Activated CD4-positive, alpha-beta T cell treated with anti-CD3 and anti-CD28 coated beads, Interleukin-10, Interleukin-2, amounts not matched to agents 100 ng/mL and 50 ng/mL, durations not matched to agents 16 hours and 8 hours (primary cell): ENCODE measurements at regions not wholly inside any gene's neighbourhood (a gene's known extent, or its start where the extent isn't known, plus 50 kb on each side); places are given as distances from the start of the nearest gene placed in this dataset.
"Not testable (repeated sequence)": the region's sequence is repeated elsewhere in the genome, so short reads cannot be mapped to it uniquely, and the experiment has no call there.

ENCODE experiments used
- DNase-seq: peaks from one replicate; pipeline ENCODE4 v3.0.0-alpha.2; 2020

DNA sequence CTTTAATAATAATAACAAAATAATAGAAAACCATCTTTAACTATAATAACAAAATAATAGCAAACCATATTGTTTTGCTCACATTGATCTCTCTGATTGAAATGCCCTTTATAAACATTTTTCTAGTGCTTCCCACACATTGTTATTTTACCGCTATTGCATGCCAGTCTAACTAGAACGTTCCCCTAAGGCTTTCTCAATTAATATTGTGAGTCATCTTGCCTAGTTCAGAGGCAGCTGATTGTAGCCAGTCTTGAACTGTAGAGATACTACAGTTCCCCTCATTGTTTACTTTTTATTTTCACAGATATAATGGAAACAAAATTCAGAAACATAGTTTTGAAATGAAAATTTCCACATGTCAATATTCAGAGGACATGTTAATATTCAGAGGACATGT, 192.3 kb upstream of the ADGRL4 start:
- DNase-seq = no peak

DNA sequence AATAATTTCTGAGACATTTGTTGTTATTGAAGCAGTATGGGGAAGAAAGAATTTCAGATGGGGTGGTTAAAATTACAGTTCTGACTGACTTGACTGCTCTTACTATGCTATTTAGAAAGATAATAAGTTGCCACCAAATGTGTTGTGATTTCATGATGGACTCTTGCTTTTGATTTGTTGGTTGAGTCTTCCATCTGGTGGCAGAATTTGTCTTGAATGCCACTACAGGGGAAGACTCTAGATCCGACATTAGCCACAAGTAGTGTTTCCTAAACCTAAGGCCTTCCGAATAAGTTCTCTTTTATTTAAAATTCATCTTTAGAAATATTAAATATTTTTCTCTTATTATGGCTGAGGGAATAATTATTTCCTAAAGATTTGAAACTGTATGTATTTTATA, 190.9 kb upstream of the ADGRL4 start:
- no peak for DNase-seq

DNA sequence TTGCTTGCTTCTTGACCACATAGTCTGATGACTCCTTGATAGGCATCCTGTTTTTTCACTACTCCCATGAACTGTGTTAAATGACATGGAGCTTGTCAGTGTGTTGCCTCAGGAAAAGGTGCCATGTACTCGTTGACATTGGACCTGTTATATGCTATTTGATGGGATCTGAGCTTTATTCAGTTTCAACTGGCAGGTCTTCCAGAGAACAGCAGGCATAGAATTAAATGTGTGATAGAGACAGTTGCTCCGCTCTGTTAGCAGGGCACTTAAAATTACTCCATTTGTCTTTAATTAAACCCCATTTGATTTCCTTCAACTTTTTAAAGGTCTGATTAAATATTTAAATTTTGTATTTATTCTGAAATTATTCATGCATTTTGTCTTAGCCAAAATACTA, 189.7 kb upstream of the ADGRL4 start:
- DNase-seq = no peak

DNA sequence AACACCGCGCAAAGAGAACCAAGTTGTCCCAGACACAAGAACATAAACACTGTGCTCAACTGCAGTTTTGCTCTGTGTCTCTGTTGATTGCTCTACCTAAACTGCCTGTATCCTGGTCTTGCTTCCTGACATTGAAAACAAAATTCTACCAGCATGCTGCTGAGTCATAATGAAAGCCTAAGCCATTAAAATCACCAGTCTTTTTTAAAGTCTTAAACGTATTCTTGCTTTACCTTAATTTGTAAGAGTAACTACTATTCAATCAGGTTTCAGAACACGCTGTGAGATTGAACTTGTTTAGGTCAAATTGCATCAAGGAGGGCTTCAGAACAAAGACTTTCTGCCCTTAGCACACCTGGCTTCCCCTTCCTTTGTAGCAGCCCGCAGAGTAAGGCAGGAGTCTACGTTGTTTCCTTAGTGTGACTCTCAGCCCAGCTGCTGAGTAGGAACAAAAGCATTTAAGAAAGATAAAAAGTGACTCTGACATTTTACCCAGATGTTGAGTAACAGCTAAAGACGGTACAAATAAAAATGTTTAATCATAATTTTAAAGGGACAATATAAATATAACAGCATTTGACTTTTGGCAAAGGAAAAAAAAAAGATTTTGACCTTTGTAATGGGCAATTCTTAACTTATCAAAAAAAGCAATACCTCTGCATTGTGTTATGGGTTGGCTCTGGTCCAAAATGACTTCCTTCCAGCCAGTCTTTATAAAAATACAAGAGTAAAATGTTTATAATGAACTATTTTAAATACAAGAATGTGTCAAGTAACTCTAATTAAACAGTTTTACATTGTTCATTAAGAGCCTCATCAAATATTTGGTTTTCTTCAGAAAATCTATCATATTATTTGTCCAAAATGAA, 186.9 kb upstream of the ADGRL4 start:
- DNase-seq = peak; percentile 39

DNA sequence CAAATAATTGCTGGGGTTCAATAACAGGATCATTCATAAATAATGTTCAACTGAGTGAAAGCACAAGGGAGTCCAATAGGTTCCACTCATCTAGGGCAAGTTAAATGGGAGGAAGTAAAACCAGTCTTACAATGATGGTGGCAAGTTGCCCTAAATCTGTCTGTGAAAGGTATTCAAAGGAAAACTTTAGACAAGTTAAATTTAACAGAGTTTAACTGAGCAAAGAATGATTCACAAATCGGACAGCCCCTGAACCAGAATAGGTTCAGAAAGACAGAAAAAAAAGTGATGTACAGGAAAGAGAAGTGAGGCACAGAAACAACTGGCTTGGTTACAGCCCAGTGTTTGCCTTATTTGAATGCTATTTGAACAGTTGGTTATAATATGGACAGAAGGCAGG, 183.5 kb upstream of the ADGRL4 start:
- no peak for DNase-seq

DNA sequence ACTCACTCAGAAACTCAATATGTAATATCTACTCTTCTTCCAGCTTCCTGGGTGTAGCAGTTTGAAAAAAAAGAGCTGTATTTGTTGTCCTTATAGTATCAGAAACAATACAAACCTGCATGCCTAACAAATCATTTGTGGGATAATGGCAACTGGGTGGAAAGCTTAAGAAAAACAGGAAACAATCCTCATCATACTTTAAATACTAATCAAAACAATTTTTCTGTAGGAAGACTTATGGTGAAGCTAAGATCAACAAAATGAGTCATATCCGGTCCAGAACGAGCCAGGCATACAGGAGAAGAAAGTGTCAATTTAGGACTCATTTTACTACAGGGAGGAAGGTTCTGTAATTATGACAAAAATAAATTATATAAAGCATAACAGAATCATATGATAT, 181.8 kb upstream of the ADGRL4 start:
- DNase-seq = no peak

DNA sequence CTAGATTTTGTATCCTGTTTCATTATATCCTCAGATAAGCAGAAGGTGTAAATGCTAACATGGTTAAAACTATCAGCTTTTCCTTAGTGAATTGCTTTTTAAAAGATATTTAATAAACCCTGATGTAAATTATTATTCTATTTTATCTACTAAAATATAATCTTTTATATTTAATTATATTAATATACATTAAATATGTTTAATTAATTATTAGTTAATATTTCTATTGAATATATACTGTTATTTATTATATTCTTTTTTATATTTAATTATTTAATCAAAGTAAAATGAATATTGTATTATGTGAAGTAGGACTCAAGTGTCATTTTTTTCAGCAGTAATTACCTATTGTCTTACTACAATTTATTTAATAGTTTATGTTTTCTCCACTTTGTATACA, 179.7 kb upstream of the ADGRL4 start:
- DNase-seq = no peak

DNA sequence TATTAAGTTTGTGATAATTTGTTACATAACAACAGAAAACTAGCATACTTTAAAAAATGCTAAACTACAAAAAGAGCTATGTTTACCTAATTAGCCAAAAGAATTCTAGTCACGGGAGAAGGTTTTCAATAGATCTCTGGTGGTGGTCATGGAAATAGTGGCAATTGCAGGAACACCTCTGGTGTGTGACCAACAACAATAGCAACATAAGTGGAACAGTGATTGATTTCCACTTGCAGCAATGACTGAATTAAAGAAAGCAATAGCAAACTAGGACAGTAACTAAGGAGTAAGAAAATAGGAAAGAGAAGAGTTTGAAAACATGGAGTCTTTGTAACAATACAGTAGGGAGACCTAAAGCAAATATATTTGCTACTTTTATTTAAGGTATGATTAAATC, 171.3 kb upstream of the ADGRL4 start:
- DNase-seq = no peak

DNA sequence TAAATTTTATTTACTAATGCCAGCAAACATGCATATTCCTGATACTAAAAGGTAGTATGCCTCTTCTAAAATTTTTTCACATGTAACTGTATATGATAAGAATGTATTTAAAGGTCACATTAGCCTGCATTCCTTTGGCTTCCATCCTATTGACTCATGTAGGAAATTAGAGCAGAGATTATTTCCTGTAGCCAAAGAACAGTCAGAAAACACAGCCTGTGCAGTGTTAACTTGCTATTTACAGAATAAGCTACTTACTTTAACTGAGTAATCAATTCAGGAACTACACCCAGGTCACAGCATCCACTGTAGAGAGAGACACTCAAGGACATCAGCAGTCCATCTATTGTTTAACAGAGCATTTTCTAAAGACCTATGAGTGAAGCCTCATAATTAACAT, 154.5 kb upstream of the ADGRL4 start:
- DNase-seq = no peak

DNA sequence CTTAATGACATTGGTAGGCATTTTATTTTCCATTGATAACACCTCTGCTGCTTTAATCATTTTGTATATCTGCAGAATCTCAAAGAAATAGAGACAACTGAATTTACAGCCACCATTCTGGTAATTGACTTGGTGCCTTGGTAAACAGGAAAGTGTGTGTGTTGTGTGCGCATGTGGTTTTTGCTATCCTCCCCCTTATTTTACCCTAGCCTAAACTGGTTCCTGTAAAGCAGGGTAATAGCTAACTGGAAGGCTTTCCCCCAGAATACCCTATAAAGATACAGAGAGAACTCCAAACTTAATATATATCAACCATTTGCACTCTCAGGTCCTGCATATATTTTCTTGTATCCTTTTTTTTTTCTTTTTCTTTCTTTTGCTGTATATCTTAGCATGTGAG, 149.5 kb upstream of the ADGRL4 start:
- DNase-seq = no peak

DNA sequence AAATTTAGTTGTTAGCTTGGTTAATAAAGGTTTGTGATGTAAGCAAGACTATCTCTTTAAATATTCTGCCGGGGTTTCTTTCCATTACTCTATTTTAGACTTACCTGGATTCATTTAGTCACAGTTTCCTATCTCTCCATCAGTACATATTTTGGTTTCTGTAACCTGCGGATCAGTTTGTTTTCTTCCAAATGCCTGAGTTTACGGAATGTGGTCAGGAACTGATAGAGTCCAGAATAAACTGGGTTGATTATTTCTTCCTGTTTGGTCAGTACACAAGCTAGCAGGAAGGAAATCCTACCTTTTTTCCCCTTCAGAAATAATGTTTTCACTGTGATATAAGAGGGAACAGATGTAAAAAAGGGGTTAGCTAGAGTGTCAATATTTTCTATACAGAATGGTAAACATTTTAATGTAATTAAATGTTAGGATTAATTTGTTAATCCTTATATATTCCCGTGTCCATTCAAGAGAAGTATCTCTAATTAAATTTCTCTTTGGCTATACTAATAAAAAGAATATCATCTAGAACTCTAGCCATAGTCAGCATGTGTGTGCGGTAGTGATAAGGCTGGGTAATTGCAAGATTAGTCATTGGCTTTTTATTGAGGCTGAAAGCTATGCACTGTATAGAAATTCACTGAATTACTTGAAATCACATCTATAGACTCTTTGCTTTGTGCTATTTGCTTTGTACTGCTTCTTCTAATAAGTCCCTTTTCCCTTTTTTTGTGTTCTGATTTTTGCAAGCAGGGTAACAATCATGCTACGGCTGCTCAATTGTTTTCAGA, 144.7 kb upstream of the ADGRL4 start:
- DNase-seq = no peak

DNA sequence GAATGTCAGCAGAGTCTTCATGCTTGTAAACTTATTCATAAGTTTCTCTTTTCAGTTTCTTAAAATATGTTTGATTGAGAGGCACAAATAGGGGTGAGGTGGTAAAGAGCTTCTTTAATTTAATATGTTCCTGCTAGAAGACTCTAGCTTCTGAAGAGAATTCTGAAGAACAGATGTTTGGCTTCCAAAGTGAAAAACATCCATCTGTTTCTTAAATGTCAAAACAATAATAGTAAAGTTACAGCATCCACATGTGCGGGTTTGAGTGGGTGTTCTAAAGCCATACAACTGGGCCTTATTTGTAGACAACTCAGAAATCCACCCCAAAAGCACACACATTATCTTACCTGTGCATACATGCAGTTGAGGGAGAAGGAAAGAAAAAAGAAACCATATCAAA, 144.0 kb upstream of the ADGRL4 start:
- DNase-seq = no peak

DNA sequence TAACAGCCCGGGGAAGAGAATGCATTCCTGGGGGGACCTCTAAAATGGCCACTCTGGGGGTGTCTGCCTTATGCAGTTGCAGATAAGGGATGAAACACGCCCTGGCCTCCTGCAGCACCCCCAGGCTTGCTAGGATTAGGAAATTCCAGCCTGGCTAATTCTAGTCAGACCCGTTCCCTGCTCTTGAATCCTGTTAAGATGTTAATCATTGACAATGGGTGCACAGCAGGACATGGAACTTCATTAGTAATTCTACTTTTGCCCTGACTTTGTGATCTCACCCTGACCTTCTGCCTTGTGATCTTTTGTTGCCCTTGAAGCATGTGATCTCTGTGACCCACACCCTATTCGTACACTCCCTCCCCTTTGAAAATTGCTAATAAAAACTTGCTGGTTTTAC, 131.7 kb upstream of the ADGRL4 start:
- DNase-seq = not testable (repeated sequence)

DNA sequence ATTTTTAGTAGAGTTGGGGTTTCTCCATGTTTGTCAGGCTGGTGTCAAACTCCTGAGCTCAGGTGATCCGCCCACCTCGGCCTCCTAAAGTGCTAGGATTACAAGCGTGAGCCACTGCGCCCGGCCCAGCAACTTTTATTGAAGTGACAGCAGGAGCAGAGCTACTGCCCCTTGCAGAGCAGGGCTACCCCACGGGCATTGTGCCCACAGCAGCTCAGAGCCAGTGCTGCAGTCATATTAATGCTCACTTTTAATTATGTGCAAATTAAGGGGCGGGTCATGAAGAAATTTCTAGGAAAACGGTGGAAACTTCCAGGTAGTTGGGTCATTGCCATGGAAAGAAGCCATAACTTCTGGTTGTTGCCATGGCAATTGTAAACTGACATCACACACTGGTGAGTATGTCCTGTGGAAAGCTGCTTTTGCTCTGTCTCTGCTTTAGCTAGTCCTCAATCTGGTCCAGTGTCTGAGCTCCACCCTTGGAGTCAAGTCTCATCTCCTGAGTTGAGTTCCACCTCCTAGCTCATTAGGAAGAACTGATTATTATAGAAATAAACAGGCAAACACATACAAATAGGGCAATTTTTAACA, 127.3 kb upstream of the ADGRL4 start:
- no peak for DNase-seq

DNA sequence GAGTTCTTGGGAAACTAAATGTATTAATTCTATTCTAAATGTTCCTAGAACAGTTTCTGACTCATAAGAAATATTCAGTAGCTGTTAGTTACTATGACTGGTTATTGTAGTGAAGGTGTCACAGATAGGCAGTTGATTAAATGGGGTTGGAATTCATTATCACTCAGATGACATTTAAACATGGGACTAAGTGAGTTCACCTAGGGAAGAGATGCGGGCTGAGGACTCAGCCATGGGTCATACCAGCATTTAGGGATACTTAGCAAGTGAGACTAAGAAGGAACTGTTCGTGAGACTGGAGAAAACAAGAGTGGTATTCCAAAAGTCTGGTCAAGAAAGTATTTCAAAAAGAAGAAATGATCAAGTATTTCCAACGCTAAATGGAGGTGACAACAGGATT, 125.1 kb upstream of the ADGRL4 start:
- DNase-seq = no peak

DNA sequence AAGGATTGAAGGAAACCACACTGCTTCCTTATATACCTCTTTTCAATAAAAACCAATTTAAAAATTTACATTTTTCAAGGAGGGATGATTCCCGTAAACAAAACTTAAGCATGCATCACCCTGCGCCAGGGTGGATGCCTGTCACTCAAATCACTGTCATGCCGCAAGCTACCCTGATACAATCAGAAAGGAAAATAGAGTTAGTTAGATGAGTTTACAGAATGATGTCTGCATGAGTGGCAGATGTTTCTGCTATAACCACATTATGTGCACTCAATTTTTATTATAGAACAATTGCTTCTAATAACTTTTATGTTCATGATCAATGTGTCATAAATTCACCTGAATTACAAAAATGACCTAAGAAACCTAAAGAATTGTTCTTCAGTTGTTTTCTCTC, 123.4 kb upstream of the ADGRL4 start:
- no peak for DNase-seq

DNA sequence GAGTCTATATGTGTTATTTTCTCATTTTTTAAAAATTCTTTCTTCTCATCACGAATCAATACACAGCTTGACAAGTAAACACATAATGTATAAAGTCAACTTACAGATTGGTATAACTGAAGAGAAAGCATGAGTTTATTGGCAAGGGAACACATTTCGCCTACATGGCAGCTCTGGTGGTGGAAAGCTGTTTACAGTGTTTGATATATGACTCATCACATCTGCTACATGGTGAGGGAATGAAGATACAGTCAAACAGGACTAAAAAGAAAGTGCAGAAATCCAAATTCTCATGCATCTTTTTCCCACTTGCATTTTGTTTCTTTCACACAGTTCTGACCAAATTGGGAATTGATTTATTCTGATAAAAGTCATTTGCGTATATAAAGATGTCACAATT, 122.2 kb upstream of the ADGRL4 start:
- DNase-seq = no peak

DNA sequence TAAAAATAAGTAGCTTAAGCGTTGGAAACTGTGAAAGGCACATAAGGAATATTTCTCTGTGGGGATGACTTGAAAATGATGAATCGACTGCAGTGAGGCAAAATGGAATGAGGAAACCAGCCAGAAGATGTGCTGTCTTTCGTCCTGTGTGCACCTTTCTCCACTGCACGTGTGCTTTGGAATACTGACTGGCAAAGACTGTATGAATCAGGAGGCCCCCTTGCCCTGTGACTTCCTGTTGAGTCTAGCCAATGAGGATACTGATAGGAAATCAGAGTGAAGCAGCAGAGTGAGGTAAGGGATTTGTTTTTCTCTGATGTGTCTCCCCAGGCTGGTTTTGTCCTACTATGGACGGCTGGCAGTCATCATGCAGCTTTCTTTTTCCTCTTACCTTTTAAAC, 118.2 kb upstream of the ADGRL4 start:
- no peak for DNase-seq

DNA sequence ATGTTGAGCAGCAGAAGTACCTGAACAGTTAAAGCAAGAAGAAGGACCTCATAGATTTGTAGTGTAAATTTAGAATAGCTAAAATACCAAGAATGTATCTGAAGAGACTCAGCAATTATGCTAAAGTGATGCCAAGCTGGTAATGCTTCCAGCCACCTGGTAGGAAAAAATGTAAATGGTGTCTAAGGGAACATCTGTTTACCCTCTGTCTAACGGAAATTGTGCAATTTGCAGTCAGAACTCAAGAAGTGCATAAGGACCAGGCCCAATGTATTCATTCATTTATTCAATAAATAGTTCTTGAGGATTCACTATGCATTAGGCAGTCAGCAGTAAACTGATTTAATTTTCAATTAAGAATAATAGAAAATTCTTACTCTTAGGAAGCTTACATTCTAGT, 116.0 kb upstream of the ADGRL4 start:
- DNase-seq = no peak

DNA sequence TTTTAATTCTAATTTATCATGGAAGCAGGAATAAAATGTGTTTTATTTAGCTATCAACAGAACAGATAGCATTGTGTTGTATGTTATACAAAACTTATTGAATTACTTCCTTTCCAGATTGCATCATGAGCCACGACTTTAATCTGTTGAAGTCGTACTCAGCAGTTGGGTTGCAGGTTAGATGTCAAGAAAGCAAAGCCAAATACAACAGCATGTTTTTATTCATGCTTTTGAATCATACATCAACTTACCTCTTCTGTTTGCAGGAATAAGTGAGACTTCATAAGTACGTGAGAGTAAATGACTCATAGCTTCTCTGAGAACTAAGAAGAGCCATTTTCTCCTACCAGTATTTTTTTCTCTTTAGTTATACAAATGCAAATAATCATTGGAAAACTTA, 110.8 kb upstream of the ADGRL4 start:
- DNase-seq = no peak

DNA sequence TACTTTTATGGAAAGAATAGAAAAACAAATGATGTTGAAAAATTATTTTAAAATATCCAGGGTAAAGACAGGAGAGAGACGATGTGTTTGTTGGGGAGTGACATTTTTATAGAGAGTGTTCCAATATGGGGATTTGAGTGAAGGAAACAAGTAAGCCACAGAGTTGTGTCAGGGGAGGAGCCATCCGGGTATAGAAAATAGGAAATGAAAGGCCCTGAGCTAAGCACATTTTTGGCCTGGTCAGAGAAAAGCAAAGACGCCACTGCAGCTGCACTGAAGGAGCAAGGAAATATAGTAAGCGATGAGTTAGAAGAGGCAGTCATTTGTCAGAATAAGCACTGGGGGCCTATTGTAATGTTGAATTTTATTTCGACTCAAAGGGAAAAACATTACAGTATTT, 107.3 kb upstream of the ADGRL4 start:
- DNase-seq = no peak

DNA sequence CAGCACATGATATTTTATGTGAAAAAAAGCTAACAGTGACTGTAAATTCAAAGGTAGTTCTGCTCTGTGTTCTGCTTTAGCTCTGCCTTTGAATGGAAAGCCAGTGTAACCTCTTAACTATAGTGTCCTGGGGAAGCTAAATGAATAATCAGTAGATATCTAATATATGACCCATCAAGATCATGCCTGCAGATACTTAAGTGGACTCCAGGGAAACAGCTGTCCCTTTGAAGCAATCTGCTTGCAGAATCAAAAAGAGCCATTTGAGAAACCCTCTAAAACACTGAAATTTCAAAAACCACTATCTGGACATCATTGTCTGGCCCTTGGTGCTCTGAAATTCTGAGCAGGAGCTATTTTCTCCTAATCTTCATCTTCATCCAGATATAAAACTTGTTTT, 104.2 kb upstream of the ADGRL4 start:
- DNase-seq = no peak

DNA sequence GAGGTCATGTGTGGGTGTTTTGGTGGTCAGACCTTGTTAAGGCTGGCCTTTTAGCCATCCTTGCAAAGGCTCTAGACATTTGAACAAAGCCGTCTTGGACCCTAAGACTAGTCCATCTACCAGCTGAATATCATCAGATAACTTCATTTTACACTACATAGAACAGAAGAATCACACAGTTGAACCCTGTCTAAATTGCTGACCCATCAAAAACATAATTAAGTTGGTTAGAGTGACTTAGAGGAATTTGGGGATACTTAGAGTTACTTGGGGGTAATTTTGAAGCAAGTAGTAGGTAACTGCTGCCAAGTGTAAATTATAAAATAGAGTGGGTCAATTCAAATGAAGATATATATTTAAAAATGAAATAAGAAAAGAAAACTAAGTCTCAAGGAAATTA, 102.9 kb upstream of the ADGRL4 start:
- DNase-seq = no peak

DNA sequence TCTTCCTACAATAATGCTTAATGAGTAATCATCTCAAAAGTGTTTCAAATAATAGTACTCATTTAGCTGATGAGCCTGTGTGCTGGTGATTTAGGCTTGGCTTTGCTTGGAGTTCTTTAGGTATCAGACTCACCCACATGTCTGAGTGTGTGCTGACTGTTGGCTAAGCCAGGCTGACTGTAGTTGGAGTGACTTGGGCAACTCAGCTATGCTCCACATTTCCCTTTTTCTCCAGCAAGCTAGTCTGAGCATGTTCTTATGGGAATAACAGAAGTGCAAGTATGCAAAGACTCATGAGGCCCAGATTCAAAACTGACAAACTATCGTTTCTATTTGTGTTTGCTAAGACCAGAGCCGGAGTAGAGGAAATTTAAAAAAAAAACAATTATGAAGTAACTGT, 99.0 kb upstream of the ADGRL4 start:
- no peak for DNase-seq
